Muscle layer of duodenum (tissue), 2 donors: ENCODE measurements at regions not wholly inside any gene's neighbourhood (a gene's known extent, or its start where the extent isn't known, plus 50 kb on each side); places are given as distances from the start of the nearest gene placed in this dataset.
A peak's percentile ranks its signal among the peaks of the same experiment; 100 is the strongest.

Experiments
- H3K27ac ChIP-seq: one replicate; pipeline ENCODE4 v1.7.0; 2013; ENCODE audit warnings: mild to moderate bottlenecking, low read length
- H3K27me3 ChIP-seq: one replicate; pipeline ENCODE4 v1.7.0; 2013; ENCODE audit warnings: low read depth, mild to moderate bottlenecking, control low read depth, low read length
- H3K36me3 ChIP-seq, 2 donors: one replicate each; pipeline ENCODE4 v1.7.0; 2013; ENCODE audit warnings: low read length in 2 of 2, control low read depth in 1 of 2, mild to moderate bottlenecking in 1 of 2; ENCODE audit not compliant: insufficient read depth in 2 of 2, control insufficient read depth in 1 of 2
- H3K4me1 ChIP-seq, 2 donors: one replicate each; pipeline ENCODE4 v1.7.0; 2013; ENCODE audit warnings: low read length in 2 of 2, mild to moderate bottlenecking in 2 of 2, control low read depth in 1 of 2, moderate library complexity in 1 of 2; ENCODE audit not compliant: insufficient read depth in 2 of 2, control insufficient read depth in 1 of 2
- H3K4me3 ChIP-seq, 2 donors: one replicate each; pipeline ENCODE4 v1.7.0; 2013; ENCODE audit warnings: low read length in 2 of 2, low read depth in 1 of 2, mild to moderate bottlenecking in 1 of 2
- H3K9me3 ChIP-seq, 2 donors: one replicate each; pipeline ENCODE4 v1.7.0; 2013; ENCODE audit warnings: low read length in 2 of 2, control low read depth in 1 of 2, mild to moderate bottlenecking in 1 of 2; ENCODE audit not compliant: control insufficient read depth in 1 of 2
- donor health status: healthy.

GRCh38 chr10:75347186-75347585 is 54.4 kb downstream of the ZNF503 start:
- no peaks in the 10 kb centered on the region for H3K4me1 ChIP-seq
- H3K9me3 ChIP-seq, result peaks cover 4 to 12% of the 10 kb centered on the region in 2 donors
- no peak overlapping the region for H3K27ac ChIP-seq
- no peaks in the 10 kb centered on the region for H3K27me3 ChIP-seq
- no peak overlapping the region for H3K4me3 ChIP-seq
- H3K36me3 ChIP-seq, result no peaks in the 10 kb centered on the region

- peaks cover 4 to 12% of the 10 kb centered on the region in 2 donors for H3K9me3 ChIP-seq
- no peaks in the 10 kb centered on the region for H3K36me3 ChIP-seq
- no peak overlapping the region for H3K27ac ChIP-seq
- H3K27me3 ChIP-seq, result no peaks in the 10 kb centered on the region
- no peak overlapping the region for H3K4me3 ChIP-seq
- no peaks in the 10 kb centered on the region for H3K4me1 ChIP-seq
Observed at GRCh38 chr10:75345738-75346137, 55.8 kb downstream of the ZNF503 start.

- no peaks in the 10 kb centered on the region for H3K36me3 ChIP-seq
- H3K9me3 ChIP-seq, result peaks cover 4 to 12% of the 10 kb centered on the region in 2 donors
- peak overlapping the region in 1 of 2 donors; percentile 24 for H3K4me3 ChIP-seq
- H3K4me1 ChIP-seq, result no peaks in the 10 kb centered on the region
- no peak overlapping the region for H3K27ac ChIP-seq
- no peaks in the 10 kb centered on the region for H3K27me3 ChIP-seq
Observed at GRCh38 chr10:75344170-75344569, 57.4 kb downstream of the ZNF503 start.

GRCh38 chr10:75342397-75342796 is 59.2 kb downstream of the ZNF503 start:
- H3K27me3 ChIP-seq, result no peaks in the 10 kb centered on the region
- no peaks in the 10 kb centered on the region for H3K4me1 ChIP-seq
- H3K9me3 ChIP-seq, result peaks cover 4 to 12% of the 10 kb centered on the region in 2 donors
- no peaks in the 10 kb centered on the region for H3K36me3 ChIP-seq
- no peak overlapping the region for H3K27ac ChIP-seq
- no peak overlapping the region for H3K4me3 ChIP-seq

GRCh38 chr10:75335983-75336382 is 65.6 kb downstream of the ZNF503 start:
- Histone ChIP-seq H3K9me3 (no peaks in the 10 kb centered on the region), H3K27ac (no peak overlapping the region), H3K36me3 (no peaks in the 10 kb centered on the region), H3K4me1 (no peaks in the 10 kb centered on the region), H3K27me3 (no peaks in the 10 kb centered on the region), H3K4me3 (no peak overlapping the region)

- Histone ChIP-seq H3K4me1 (no peaks in the 10 kb centered on the region), H3K27ac (no peak overlapping the region), H3K4me3 (no peak overlapping the region), H3K27me3 (no peaks in the 10 kb centered on the region), H3K36me3 (no peaks in the 10 kb centered on the region), H3K9me3 (no peaks in the 10 kb centered on the region)
Observed at GRCh38 chr10:75335191-75335590, 66.4 kb downstream of the ZNF503 start.

- Histone ChIP-seq H3K27ac (no peak overlapping the region), H3K9me3 (no peaks in the 10 kb centered on the region), H3K27me3 (no peaks in the 10 kb centered on the region), H3K36me3 (no peaks in the 10 kb centered on the region), H3K4me3 (no peak overlapping the region), H3K4me1 (no peaks in the 10 kb centered on the region)
Observed at GRCh38 chr10:75334720-75335119, 66.8 kb downstream of the ZNF503 start.

GRCh38 chr10:75332081-75332480 is 69.5 kb downstream of the ZNF503 start:
- Histone ChIP-seq H3K27ac (no peak overlapping the region), H3K4me3 (no peak overlapping the region), H3K4me1 (no peaks in the 10 kb centered on the region), H3K27me3 (no peaks in the 10 kb centered on the region), H3K9me3 (no peaks in the 10 kb centered on the region), H3K36me3 (no peaks in the 10 kb centered on the region)

- H3K9me3 ChIP-seq, result no peaks in the 10 kb centered on the region
- H3K27ac ChIP-seq, result no peak overlapping the region
- H3K27me3 ChIP-seq, result no peaks in the 10 kb centered on the region
- no peak overlapping the region for H3K4me3 ChIP-seq
- H3K36me3 ChIP-seq, result no peaks in the 10 kb centered on the region
- H3K4me1 ChIP-seq, result no peaks in the 10 kb centered on the region
Observed at GRCh38 chr10:75331081-75331480, 70.5 kb downstream of the ZNF503 start.

GRCh38 chr10:75329190-75329745 is 72.3 kb downstream of the ZNF503 start:
- Histone ChIP-seq H3K36me3 (no peaks in the 10 kb centered on the region), H3K4me1 (no peaks in the 10 kb centered on the region), H3K9me3 (no peaks in the 10 kb centered on the region), H3K27me3 (no peaks in the 10 kb centered on the region), H3K27ac (no peak overlapping the region), H3K4me3 (no peak overlapping the region)

- Histone ChIP-seq H3K27ac (no peak overlapping the region), H3K4me1 (no peaks in the 10 kb centered on the region), H3K36me3 (no peaks in the 10 kb centered on the region), H3K9me3 (peaks cover 0 to 3% of the 10 kb centered on the region in 2 donors), H3K4me3 (no peak overlapping the region), H3K27me3 (no peaks in the 10 kb centered on the region)
Observed at GRCh38 chr10:75326306-75326705, 75.3 kb downstream of the ZNF503 start.

- Histone ChIP-seq H3K4me3 (no peak overlapping the region), H3K4me1 (no peaks in the 10 kb centered on the region), H3K9me3 (peaks cover 0 to 14% of the 10 kb centered on the region in 2 donors), H3K27ac (no peak overlapping the region), H3K36me3 (no peaks in the 10 kb centered on the region), H3K27me3 (no peaks in the 10 kb centered on the region)
Observed at GRCh38 chr10:75319274-75319673, 82.3 kb downstream of the ZNF503 start.
